CD14-positive monocyte (primary cell): ENCODE measurements at regions not wholly inside any gene's neighbourhood (a gene's known extent, or its start where the extent isn't known, plus 50 kb on each side); places are given as distances from the start of the nearest gene placed in this dataset.

ENCODE experiments used
- DNase-seq, 3 donors: peaks; one replicate each; pipeline ENCODE4 v3.0.0-alpha.2; 2011 to 2022
- H2AFZ ChIP-seq: 2 replicates; pipeline ENCODE4 v1.6.0; 2012; ENCODE audit warnings: mild to moderate bottlenecking, low read depth, low read length, inconsistent platforms; ENCODE audit not compliant: insufficient read depth, poor library complexity, severe bottlenecking
- H3K27ac ChIP-seq, 2 donors: 1 replicate in 1 of 2; 2 replicates in 1 of 2; pipeline ENCODE4 v1.5.1; 2012 to 2013; ENCODE audit warnings: low read length in 2 of 2, control low read depth in 1 of 2, inconsistent platforms in 1 of 2, low read depth in 1 of 2, mild to moderate bottlenecking in 1 of 2
- H3K27me3 ChIP-seq, 2 donors: one replicate each; pipeline versions ENCODE4 v1.6.0 to v1.6.1; 2011 to 2013; ENCODE audit warnings: low read length in 2 of 2; ENCODE audit not compliant: control insufficient read depth in 2 of 2, insufficient read depth in 2 of 2
- H3K36me3 ChIP-seq, 2 donors: replicated peaks in 1 of 2; 1 replicate in 1 of 2; 2 replicates in 1 of 2; pipeline versions ENCODE4 v1.5.1 to v1.6.1; 2012 to 2013; ENCODE audit warnings: low read length in 2 of 2, control low read depth in 1 of 2, inconsistent platforms in 1 of 2, mild to moderate bottlenecking in 1 of 2; ENCODE audit not compliant: insufficient read depth in 2 of 2, control insufficient read depth in 1 of 2
- H3K4me1 ChIP-seq, 2 donors: 1 replicate in 1 of 2; 2 replicates in 1 of 2; pipeline versions ENCODE4 v1.5.1 to v1.6.1; 2012 to 2013; ENCODE audit warnings: low read length in 2 of 2, control low read depth in 1 of 2, inconsistent platforms in 1 of 2, mild to moderate bottlenecking in 1 of 2, moderate library complexity in 1 of 2; ENCODE audit not compliant: insufficient read depth in 2 of 2, control insufficient read depth in 1 of 2
- H3K4me2 ChIP-seq: replicated peaks from 2 replicates; pipeline ENCODE3; 2012; ENCODE audit warnings: low read length, moderate library complexity, mild to moderate bottlenecking; ENCODE audit not compliant: poor library complexity, severe bottlenecking; ENCODE audit errors: extremely low read depth
- H3K4me3 ChIP-seq, 3 experiments: fragments of 200-600 bp in 1 of 3; sonication (generic) in 1 of 3; replicated peaks in 1 of 3; 1 replicate in 2 of 3; 2 replicates in 1 of 3; pipeline ENCODE4 v1.5.1; 2011 to 2013; ENCODE audit warnings: low read length in 3 of 3, mild to moderate bottlenecking in 3 of 3, control low read depth in 2 of 3, low read depth in 2 of 3, inconsistent platforms in 1 of 3, moderate library complexity in 1 of 3
- H3K79me2 ChIP-seq: 2 replicates; pipeline ENCODE4 v1.6.0; 2012; ENCODE audit warnings: mild to moderate bottlenecking, control low read depth, inconsistent platforms, low read length, moderate library complexity; ENCODE audit not compliant: insufficient read depth
- H3K9ac ChIP-seq: 2 replicates; pipeline ENCODE4 v1.6.0; 2017; ENCODE audit warnings: low read length, mild to moderate bottlenecking; ENCODE audit not compliant: insufficient read depth, poor library complexity, severe bottlenecking
- H3K9me3 ChIP-seq, 2 donors: replicated peaks in 1 of 2; 1 replicate in 1 of 2; 2 replicates in 1 of 2; pipeline versions ENCODE4 v1.5.1 to v1.6.1; 2012 to 2013; ENCODE audit warnings: low read length in 2 of 2, control low read depth in 1 of 2; ENCODE audit not compliant: control insufficient read depth in 1 of 2, insufficient read depth in 1 of 2
- H4K20me1 ChIP-seq: 2 replicates; pipeline ENCODE4 v1.6.0; 2012; ENCODE audit warnings: mild to moderate bottlenecking, low read length, control low read depth, moderate library complexity; ENCODE audit not compliant: insufficient read depth
- H3K27ac Mint-ChIP-seq, 7 donors: one replicate each; pipeline ENCODE4 v1.8.0; 2020; ENCODE audit warnings: mild to moderate bottlenecking in 7 of 7, mixed read lengths in 7 of 7, moderate library complexity in 6 of 7, inconsistent platforms in 2 of 7
- H3K27me3 Mint-ChIP-seq, 3 donors: one replicate each; pipeline ENCODE4 v1.8.0; 2021 to 2022; ENCODE audit warnings: low read depth in 3 of 3, mild to moderate bottlenecking in 3 of 3, mixed read lengths in 3 of 3, moderate library complexity in 3 of 3, inconsistent platforms in 1 of 3
- H3K36me3 Mint-ChIP-seq, 2 donors: one replicate each; pipeline ENCODE4 v1.8.0; 2020; ENCODE audit warnings: mixed read lengths in 2 of 2, inconsistent platforms in 1 of 2, mild to moderate bottlenecking in 1 of 2
- H3K4me1 Mint-ChIP-seq: one replicate; pipeline ENCODE4 v1.8.0; 2020; ENCODE audit warnings: mild to moderate bottlenecking, mixed read lengths
- H3K4me3 Mint-ChIP-seq, 2 donors: one replicate each; pipeline ENCODE4 v1.8.0; 2020; ENCODE audit warnings: mild to moderate bottlenecking in 2 of 2, mixed read lengths in 2 of 2, moderate library complexity in 1 of 2
- H3K9me3 Mint-ChIP-seq, 7 donors: one replicate each; pipeline ENCODE4 v1.8.0; 2020 to 2022; ENCODE audit warnings: mixed read lengths in 7 of 7, mild to moderate bottlenecking in 6 of 7, moderate library complexity in 6 of 7, inconsistent platforms in 2 of 7
- WGBS: methylation state at CpG from one replicate; pipeline ENCODE4 v1.1.5; 2013; ENCODE audit warnings: missing lambda C conversion rate; ENCODE audit not compliant: insufficient coverage; 5-methylcytosine and 5-hydroxymethylcytosine counted together
- intact Hi-C, 2 donors: fragments of 100-400 bp; cut with micrococcal nuclease; formaldehyde crosslinking; loops; one replicate each; pipeline versions ENCODE4 v1.15.0 to v1.15.1; 2023
- TF ChIP-seq, protein P1 (sequence below): fragments of 200-600 bp; IDR thresholded peaks from one replicate; pipeline ENCODE4 v1.8.0; 2022; ENCODE audit warnings: antibody characterized with exemption, mild to moderate bottlenecking

DNA sequence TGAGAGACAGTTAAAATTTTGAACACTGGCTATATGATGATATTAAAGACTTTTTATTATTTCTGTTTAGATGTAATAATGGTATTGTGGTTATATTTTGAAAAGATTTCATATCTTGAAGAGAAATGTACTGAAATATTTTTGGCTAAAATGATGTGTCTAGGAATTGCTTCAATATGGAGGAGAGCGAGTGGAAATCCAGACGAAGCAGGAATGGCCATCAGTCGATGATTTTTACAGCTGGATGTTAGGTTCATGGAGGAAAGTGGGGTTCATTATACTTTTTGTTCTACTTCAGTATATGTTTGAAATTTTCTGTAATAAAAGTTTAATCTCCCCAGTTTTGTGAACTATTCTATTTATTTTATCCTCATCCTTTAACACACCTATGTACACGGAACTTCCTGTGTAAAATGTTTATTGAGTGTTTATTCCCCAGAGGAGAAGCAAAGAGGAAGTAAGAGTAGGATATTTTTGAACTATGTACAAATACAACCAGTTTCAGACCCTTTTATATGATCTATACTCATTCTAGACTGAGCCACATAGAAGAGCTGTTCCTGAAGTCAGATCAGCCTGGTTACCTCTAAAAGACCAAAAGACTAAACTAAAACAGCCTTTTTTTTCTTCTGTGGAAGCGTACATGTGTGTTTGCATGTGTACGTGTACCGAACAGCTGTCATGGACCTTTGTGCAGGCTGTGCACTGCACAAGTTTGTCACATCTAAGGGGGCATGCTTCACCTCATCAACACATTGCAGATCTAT is 211.0 kb upstream of the NUDT4 start:
- H3K4me1 Mint-ChIP-seq: peaks cover 19% of the 10 kb centered on the region
- no peak overlapping the region for H3K4me3 ChIP-seq
- no peak overlapping the region for H3K4me2 ChIP-seq
- H2AFZ ChIP-seq: no peak overlapping the region
- no peaks in the 10 kb centered on the region for H4K20me1 ChIP-seq
- no peak overlapping the region for H3K27ac ChIP-seq
- H3K79me2 ChIP-seq: no peaks in the 10 kb centered on the region
- no peak for DNase-seq
- no CpG with 5 or more reads among the region's 7 CpGs for WGBS
- intact Hi-C loops: no loop called here
- no peaks in the 10 kb centered on the region for H3K36me3 ChIP-seq
- no peak overlapping the region for H3K4me3 Mint-ChIP-seq
- H3K9ac ChIP-seq: no peak overlapping the region
- H3K9me3 ChIP-seq: no peaks in the 10 kb centered on the region
- H3K4me1 ChIP-seq: peaks cover 12 to 13% of the 10 kb centered on the region in 2 donors
- H3K9me3 Mint-ChIP-seq: peaks cover 0 to 3% (median 0%) of the 10 kb centered on the region in 7 donors
- no peaks in the 10 kb centered on the region for H3K27me3 ChIP-seq
- no peaks in the 10 kb centered on the region for H3K27me3 Mint-ChIP-seq
- TF ChIP-seq, protein P1, sequence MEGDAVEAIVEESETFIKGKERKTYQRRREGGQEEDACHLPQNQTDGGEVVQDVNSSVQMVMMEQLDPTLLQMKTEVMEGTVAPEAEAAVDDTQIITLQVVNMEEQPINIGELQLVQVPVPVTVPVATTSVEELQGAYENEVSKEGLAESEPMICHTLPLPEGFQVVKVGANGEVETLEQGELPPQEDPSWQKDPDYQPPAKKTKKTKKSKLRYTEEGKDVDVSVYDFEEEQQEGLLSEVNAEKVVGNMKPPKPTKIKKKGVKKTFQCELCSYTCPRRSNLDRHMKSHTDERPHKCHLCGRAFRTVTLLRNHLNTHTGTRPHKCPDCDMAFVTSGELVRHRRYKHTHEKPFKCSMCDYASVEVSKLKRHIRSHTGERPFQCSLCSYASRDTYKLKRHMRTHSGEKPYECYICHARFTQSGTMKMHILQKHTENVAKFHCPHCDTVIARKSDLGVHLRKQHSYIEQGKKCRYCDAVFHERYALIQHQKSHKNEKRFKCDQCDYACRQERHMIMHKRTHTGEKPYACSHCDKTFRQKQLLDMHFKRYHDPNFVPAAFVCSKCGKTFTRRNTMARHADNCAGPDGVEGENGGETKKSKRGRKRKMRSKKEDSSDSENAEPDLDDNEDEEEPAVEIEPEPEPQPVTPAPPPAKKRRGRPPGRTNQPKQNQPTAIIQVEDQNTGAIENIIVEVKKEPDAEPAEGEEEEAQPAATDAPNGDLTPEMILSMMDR: no peak
- H3K27ac Mint-ChIP-seq: no peak overlapping the region
- no peaks in the 10 kb centered on the region for H3K36me3 Mint-ChIP-seq

DNA sequence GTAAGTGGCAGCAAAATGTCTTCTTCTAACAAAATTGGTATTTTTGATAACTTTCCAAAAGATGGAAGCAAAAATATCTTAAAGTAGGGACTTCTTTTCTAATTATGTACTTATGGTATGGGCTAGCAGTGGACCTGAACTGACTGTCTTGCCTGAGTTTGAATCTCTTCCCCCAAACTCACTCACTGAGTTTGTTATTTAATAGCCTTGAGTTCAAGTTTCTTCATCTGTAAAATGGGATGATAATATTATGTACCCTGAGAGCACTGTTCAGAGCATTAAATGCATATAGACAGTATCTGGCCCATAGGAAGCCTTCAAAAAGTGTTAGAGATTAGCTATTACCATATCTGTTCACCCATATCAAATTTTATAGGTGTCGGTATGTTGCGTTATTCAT is 210.4 kb upstream of the NUDT4 start:
- Mint-ChIP-seq H3K27me3 (no peaks in the 10 kb centered on the region), H3K36me3 (no peaks in the 10 kb centered on the region), H3K9me3 (peaks cover 0 to 3% (median 0%) of the 10 kb centered on the region in 7 donors), H3K4me1 (peaks cover 19% of the 10 kb centered on the region), H3K27ac (no peak overlapping the region), H3K4me3 (no peak overlapping the region)
- no peak for DNase-seq
- H3K79me2 ChIP-seq: no peaks in the 10 kb centered on the region
- H2AFZ ChIP-seq: no peak overlapping the region
- no peak overlapping the region for H3K9ac ChIP-seq
- H3K9me3 ChIP-seq: no peaks in the 10 kb centered on the region
- no peaks in the 10 kb centered on the region for H3K36me3 ChIP-seq
- H3K27me3 ChIP-seq: no peaks in the 10 kb centered on the region
- H3K27ac ChIP-seq: no peak overlapping the region
- TF ChIP-seq, protein P1: no peak
- no peaks in the 10 kb centered on the region for H4K20me1 ChIP-seq
- intact Hi-C loops: no loop called here
- no CpG with 5 or more reads among the region's 2 CpGs for WGBS
- peaks cover 12 to 13% of the 10 kb centered on the region in 2 donors for H3K4me1 ChIP-seq
- H3K4me2 ChIP-seq: no peak overlapping the region
- no peak overlapping the region for H3K4me3 ChIP-seq
